K562 (cell line): ENCODE measurements at regions not wholly inside any gene's neighbourhood (a gene's known extent, or its start where the extent isn't known, plus 50 kb on each side); places are given as distances from the start of the nearest gene placed in this dataset.

Source experiments
- CEBPB ChIP-seq: fragments of 450-650 bp; IDR thresholded peaks from 2 replicates; pipeline ENCODE4 v1.6.1; 2016; ENCODE audit warnings: missing genetic modification characterization, missing compliant biosample characterization
- CHD2 ChIP-seq: IDR thresholded peaks from 2 replicates; pipeline ENCODE4 v1.6.1; 2011; ENCODE audit warnings: low read depth, low read length
- GABPB1 ChIP-seq: sonication (generic); formaldehyde crosslinking; IDR thresholded peaks from 2 replicates; pipeline ENCODE4 v1.8.0; 2022; ENCODE audit warnings: mild to moderate bottlenecking, missing genetic modification reagents
- JUNB ChIP-seq: fragments of 450-650 bp; formaldehyde crosslinking; conservative IDR thresholded peaks from 2 replicates; pipeline ENCODE4 v1.4.0; 2020; ENCODE audit warnings: mild to moderate bottlenecking
- NFYB ChIP-seq: IDR thresholded peaks from 2 replicates; pipeline ENCODE4 v1.6.1; 2011; ENCODE audit warnings: mild to moderate bottlenecking, moderate library complexity; ENCODE audit not compliant: insufficient read length; ENCODE audit errors: extremely low read depth
- POLR2A ChIP-seq: fragments of 450-650 bp; conservative IDR thresholded peaks from 2 replicates; pipeline ENCODE4 v1.6.1; 2016
- SMARCA5 ChIP-seq: fragments of 450-650 bp; IDR thresholded peaks from 2 replicates; pipeline ENCODE4 v1.6.1; 2016
- ZNF184 ChIP-seq: sonication (generic); formaldehyde crosslinking; IDR thresholded peaks from 2 replicates; pipeline ENCODE4 v1.5.0; 2020; ENCODE audit warnings: missing genetic modification reagents

- TF ChIP-seq NFYB (no peak), GABPB1 (CRISPR knock-in tag) (no peak), POLR2A (no peak), ZNF184 (CRISPR knock-in tag) (no peak), JUNB (CRISPR knock-in tag) (no peak), CHD2 (no peak), SMARCA5 (no peak), CEBPB (tag) (no peak)
Observed at GRCh38 chr12:58029260-58029659, 87.9 kb downstream of the ATP23 start.
